Karpas-422 (cell line): ENCODE measurements at regions not wholly inside any gene's neighbourhood (a gene's known extent, or its start where the extent isn't known, plus 50 kb on each side); places are given as distances from the start of the nearest gene placed in this dataset.

ENCODE experiments used
- DNase-seq: peaks from one replicate; pipeline ENCODE4 v3.0.0-alpha.2; 2015
- H2AFZ ChIP-seq: fragments of 200-600 bp; sonication (generic); 2 replicates; pipeline ENCODE4 v1.6.1; 2014; ENCODE audit warnings: antibody characterized with exemption, low read length, mixed read lengths
- H3K27ac ChIP-seq: fragments of 200-600 bp; sonication (generic); 2 replicates; pipeline ENCODE4 v1.5.1; 2014; ENCODE audit warnings: mild to moderate bottlenecking, low read length, moderate library complexity
- H3K27me3 ChIP-seq: fragments of 200-600 bp; sonication (generic); 2 replicates; pipeline ENCODE4 v1.6.1; 2014; ENCODE audit warnings: low read length, mixed read lengths
- H3K36me3 ChIP-seq: fragments of 200-600 bp; sonication (generic); 2 replicates; pipeline ENCODE4 v1.6.1; 2014; ENCODE audit warnings: low read length, mixed read lengths; ENCODE audit not compliant: insufficient read depth
- H3K4me1 ChIP-seq: fragments of 200-600 bp; sonication (generic); 2 replicates; pipeline ENCODE4 v1.6.1; 2014; ENCODE audit warnings: mild to moderate bottlenecking, low read length, mixed read lengths
- H3K4me2 ChIP-seq: fragments of 200-600 bp; sonication (generic); 2 replicates; pipeline ENCODE4 v1.6.1; 2014; ENCODE audit warnings: low read length, low read depth, mild to moderate bottlenecking; ENCODE audit not compliant: poor library complexity, severe bottlenecking
- H3K4me3 ChIP-seq: fragments of 200-600 bp; sonication (generic); 2 replicates; pipeline ENCODE4 v1.5.1; 2014; ENCODE audit warnings: mild to moderate bottlenecking, antibody characterized with exemption, low read length, mixed read lengths
- H3K79me2 ChIP-seq: fragments of 200-600 bp; sonication (generic); 2 replicates; pipeline ENCODE4 v1.6.1; 2014; ENCODE audit warnings: mild to moderate bottlenecking, low read length, mixed read lengths
- H3K9ac ChIP-seq: fragments of 200-600 bp; sonication (generic); 2 replicates; pipeline ENCODE4 v1.6.0; 2014; ENCODE audit warnings: low read length
- H3K9me2 ChIP-seq: fragments of 200-600 bp; sonication (generic), shearing (Covaris generic); replicated peaks from 2 replicates; pipeline ENCODE4 v1.6.0; 2014; ENCODE audit warnings: mild to moderate bottlenecking, low read length, moderate library complexity; ENCODE audit not compliant: insufficient read depth
- H3K9me3 ChIP-seq: fragments of 300-700, 200-600 bp; sonication (generic); 2 replicates; pipeline ENCODE4 v1.6.1; 2014; ENCODE audit warnings: low read length, mixed read lengths
- H4K20me1 ChIP-seq: fragments of 200-600 bp; sonication (generic); 2 replicates; pipeline ENCODE4 v1.6.1; 2014; ENCODE audit warnings: mild to moderate bottlenecking, antibody characterized with exemption, low read length, low read depth; ENCODE audit not compliant: insufficient read depth

GRCh38 chr11:109785198-109785597, 308.0 kb upstream of the ZC3H12C start:
- Histone ChIP-seq H3K27me3 (no peaks in the 10 kb centered on the region; the same call in 1 of the 2 replicates), H3K4me3 (no peak overlapping the region), H3K4me1 (no peaks in the 10 kb centered on the region), H4K20me1 (no peaks in the 10 kb centered on the region), H3K4me2 (no peak overlapping the region), H3K9me3 (no peaks in the 10 kb centered on the region), H3K27ac (no peak overlapping the region), H3K9me2 (no peaks in the 10 kb centered on the region), H3K79me2 (no peaks in the 10 kb centered on the region), H2AFZ (no peak overlapping the region), H3K36me3 (no peaks in the 10 kb centered on the region), H3K9ac (no peak overlapping the region)
- no peak for DNase-seq

- Histone ChIP-seq H3K4me2 (no peak overlapping the region), H3K9ac (no peak overlapping the region), H3K36me3 (no peaks in the 10 kb centered on the region)
Measured at GRCh38 chr11:109785714-109786113, 307.5 kb upstream of the ZC3H12C start.

GRCh38 chr11:109788948-109789490, 304.2 kb upstream of the ZC3H12C start:
- Histone ChIP-seq H3K9ac (no peak overlapping the region), H3K4me3 (no peak overlapping the region), H3K9me3 (no peaks in the 10 kb centered on the region), H3K79me2 (no peaks in the 10 kb centered on the region), H3K27me3 (no peaks in the 10 kb centered on the region; the same call in 1 of the 2 replicates), H2AFZ (no peak overlapping the region), H4K20me1 (no peaks in the 10 kb centered on the region), H3K4me1 (no peaks in the 10 kb centered on the region), H3K9me2 (no peaks in the 10 kb centered on the region), H3K27ac (no peak overlapping the region), H3K4me2 (no peak overlapping the region), H3K36me3 (no peaks in the 10 kb centered on the region)
- no peak for DNase-seq

More at GRCh38 chr11:109785714-109786113, 307.5 kb upstream of the ZC3H12C start:
- Histone ChIP-seq H4K20me1 (no peaks in the 10 kb centered on the region), H3K9me2 (no peaks in the 10 kb centered on the region), H3K4me3 (no peak overlapping the region), H3K4me1 (no peaks in the 10 kb centered on the region), H2AFZ (no peak overlapping the region), H3K9me3 (no peaks in the 10 kb centered on the region), H3K27ac (no peak overlapping the region), H3K27me3 (no peaks in the 10 kb centered on the region; the same call in 1 of the 2 replicates), H3K79me2 (no peaks in the 10 kb centered on the region)
- no peak for DNase-seq

- no peaks in the 10 kb centered on the region for H4K20me1 ChIP-seq
- no peak for DNase-seq
- H3K79me2 ChIP-seq, result no peaks in the 10 kb centered on the region
- H3K36me3 ChIP-seq, result no peaks in the 10 kb centered on the region
- no peaks in the 10 kb centered on the region for H3K9me3 ChIP-seq
- H2AFZ ChIP-seq, result no peak overlapping the region
- peaks cover 3% of the 10 kb centered on the region for H3K4me1 ChIP-seq
- H3K4me2 ChIP-seq, result no peak overlapping the region
- no peaks in the 10 kb centered on the region for H3K9me2 ChIP-seq
- no peak overlapping the region for H3K9ac ChIP-seq
- H3K27me3 ChIP-seq, result no peaks in the 10 kb centered on the region; the same call in none of the 2 replicates
- H3K4me3 ChIP-seq, result no peak overlapping the region
- no peak overlapping the region for H3K27ac ChIP-seq
Measured at GRCh38 chr11:109789901-109790300, 303.3 kb upstream of the ZC3H12C start.

GRCh38 chr11:109791337-109791736, 301.9 kb upstream of the ZC3H12C start:
- no peak overlapping the region for H3K27ac ChIP-seq
- no peaks in the 10 kb centered on the region for H3K9me3 ChIP-seq
- no peaks in the 10 kb centered on the region for H4K20me1 ChIP-seq
- H3K4me2 ChIP-seq, result no peak overlapping the region
- H3K9ac ChIP-seq, result no peak overlapping the region
- no peak overlapping the region for H3K4me3 ChIP-seq
- H3K79me2 ChIP-seq, result no peaks in the 10 kb centered on the region
- DNase-seq, result peak; percentile 50
- H3K27me3 ChIP-seq, result no peaks in the 10 kb centered on the region; the same call in none of the 2 replicates
- H3K36me3 ChIP-seq, result no peaks in the 10 kb centered on the region
- H2AFZ ChIP-seq, result no peak overlapping the region
- no peaks in the 10 kb centered on the region; the same call in 1 of the 2 replicates for H3K9me2 ChIP-seq
- peaks cover 3% of the 10 kb centered on the region for H3K4me1 ChIP-seq

GRCh38 chr11:109794501-109794900, 298.7 kb upstream of the ZC3H12C start:
- H3K27ac ChIP-seq, result no peak overlapping the region
- no peaks in the 10 kb centered on the region; the same call in 1 of the 2 replicates for H3K27me3 ChIP-seq
- H3K9me3 ChIP-seq, result no peaks in the 10 kb centered on the region
- no peak overlapping the region for H3K4me2 ChIP-seq
- H4K20me1 ChIP-seq, result no peaks in the 10 kb centered on the region
- no peak overlapping the region for H3K4me3 ChIP-seq
- H3K79me2 ChIP-seq, result no peaks in the 10 kb centered on the region
- H3K9me2 ChIP-seq, result no peaks in the 10 kb centered on the region; the same call in 1 of the 2 replicates
- H3K4me1 ChIP-seq, result peaks cover 3% of the 10 kb centered on the region
- H2AFZ ChIP-seq, result peak overlapping the region; percentile 22; the same call in 1 of the 2 replicates
- no peaks in the 10 kb centered on the region for H3K36me3 ChIP-seq
- no peak overlapping the region for H3K9ac ChIP-seq
- peak; percentile 76 for DNase-seq

- peak overlapping the region; percentile 22; the same call in 1 of the 2 replicates for H2AFZ ChIP-seq
- H3K27me3 ChIP-seq, result no peaks in the 10 kb centered on the region; the same call in 1 of the 2 replicates
- no peak overlapping the region for H3K27ac ChIP-seq
- H3K36me3 ChIP-seq, result no peaks in the 10 kb centered on the region
- H3K4me2 ChIP-seq, result no peak overlapping the region
- no peaks in the 10 kb centered on the region for H4K20me1 ChIP-seq
- H3K9me3 ChIP-seq, result no peaks in the 10 kb centered on the region
- H3K4me1 ChIP-seq, result peaks cover 3% of the 10 kb centered on the region
- H3K9ac ChIP-seq, result no peak overlapping the region
- no peaks in the 10 kb centered on the region; the same call in 1 of the 2 replicates for H3K9me2 ChIP-seq
- no peak for DNase-seq
- no peaks in the 10 kb centered on the region for H3K79me2 ChIP-seq
- H3K4me3 ChIP-seq, result no peak overlapping the region
Measured at GRCh38 chr11:109795234-109795633, 298.0 kb upstream of the ZC3H12C start.

GRCh38 chr11:109796253-109796652, 296.9 kb upstream of the ZC3H12C start:
- no peak for DNase-seq
- H3K4me3 ChIP-seq, result no peak overlapping the region
- H4K20me1 ChIP-seq, result no peaks in the 10 kb centered on the region
- H3K9ac ChIP-seq, result no peak overlapping the region
- H3K4me1 ChIP-seq, result peaks cover 3% of the 10 kb centered on the region
- no peaks in the 10 kb centered on the region for H3K79me2 ChIP-seq
- H3K36me3 ChIP-seq, result no peaks in the 10 kb centered on the region
- H3K27me3 ChIP-seq, result no peaks in the 10 kb centered on the region; the same call in 1 of the 2 replicates
- H3K9me2 ChIP-seq, result no peaks in the 10 kb centered on the region; the same call in 1 of the 2 replicates
- H3K9me3 ChIP-seq, result peaks cover 5% of the 10 kb centered on the region; the same call in 1 of the 2 replicates
- H3K4me2 ChIP-seq, result no peak overlapping the region
- H3K27ac ChIP-seq, result no peak overlapping the region
- no peak overlapping the region for H2AFZ ChIP-seq
